Breast epithelium (tissue), 3 donors: ENCODE measurements at regions not wholly inside any gene's neighbourhood (a gene's known extent, or its start where the extent isn't known, plus 50 kb on each side); places are given as distances from the start of the nearest gene placed in this dataset.

Experiments
- CTCF ChIP-seq, 3 donors: fragments of 450-650 bp; IDR thresholded peaks; one replicate each; pipeline ENCODE4 v1.5.1; 2016 to 2017; ENCODE audit warnings: antibody characterized with exemption in 3 of 3, mild to moderate bottlenecking in 3 of 3, moderate library complexity in 3 of 3
- POLR2A ChIP-seq: fragments of 450-650 bp; IDR thresholded peaks from one replicate; pipeline ENCODE4 v1.6.1; 2016; ENCODE audit warnings: antibody characterized with exemption, mild to moderate bottlenecking, moderate library complexity
- POLR2AphosphoS5 ChIP-seq, 3 donors: sonication (generic); formaldehyde crosslinking; IDR thresholded peaks; one replicate each; pipeline ENCODE4 v1.6.1; 2017; ENCODE audit warnings: antibody characterized with exemption in 3 of 3

- no peak for TF ChIP-seq CTCF (IDR thresholded peaks at IDR 0.05)
- TF ChIP-seq POLR2A, result no peak
- no peak for TF ChIP-seq POLR2AphosphoS5 (IDR thresholded peaks at IDR 0.05)
These were observed 101.4 kb upstream of the ZNF32 start for GRCh38 chr10:43749940-43750552.
